ENCODE measurements at regions not wholly inside any gene's neighbourhood (a gene's known extent, or its start where the extent isn't known, plus 50 kb on each side); places are given as distances from the start of the nearest gene placed in this dataset.

DNA sequence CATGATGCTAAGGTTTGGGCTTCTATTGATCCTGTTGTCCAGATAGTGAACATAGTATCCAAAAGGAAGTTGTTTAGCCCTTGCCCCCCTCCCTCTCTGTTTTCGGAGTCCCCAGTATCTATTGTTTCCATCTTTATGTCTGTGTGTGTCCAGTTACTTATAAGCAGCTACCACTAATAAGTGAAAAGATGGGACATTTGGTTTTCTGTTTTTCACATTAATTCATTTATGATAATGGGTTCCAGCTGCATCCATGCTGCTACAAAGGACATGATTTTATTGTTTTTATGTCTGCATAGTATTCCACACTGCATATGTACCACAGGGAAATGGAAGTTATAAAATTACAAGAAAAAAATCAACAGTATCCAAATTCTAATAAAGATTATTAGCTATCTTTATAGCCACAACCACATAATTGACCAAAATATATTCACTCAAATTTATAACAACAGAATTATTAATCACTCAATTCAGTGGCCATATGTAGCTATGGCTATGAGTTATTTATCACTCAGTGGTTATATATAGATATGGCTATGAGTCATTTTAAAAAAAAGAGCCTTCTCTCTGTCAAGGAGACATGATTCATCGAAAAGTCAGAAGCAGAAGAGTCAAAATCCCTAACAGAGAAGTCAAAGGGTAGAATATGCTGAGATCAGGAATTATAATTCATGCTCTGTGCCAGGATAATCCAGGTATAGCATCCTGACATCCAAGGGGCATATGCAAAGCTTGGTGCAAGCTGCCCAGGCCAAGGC, 367.5 kb downstream of the DEPDC1B start:
- no peak overlapping the region for H3K4me3 ChIP-seq
- no peaks in the 10 kb centered on the region for H3K9me3 ChIP-seq
- TF ChIP-seq EP300 (IDR thresholded peaks at IDR 0.05; ENCODE audit: low read depth): no peak
- no peak for TF ChIP-seq POLR2AphosphoS5 (IDR thresholded peaks at IDR 0.05)
- TF ChIP-seq, protein P1, sequence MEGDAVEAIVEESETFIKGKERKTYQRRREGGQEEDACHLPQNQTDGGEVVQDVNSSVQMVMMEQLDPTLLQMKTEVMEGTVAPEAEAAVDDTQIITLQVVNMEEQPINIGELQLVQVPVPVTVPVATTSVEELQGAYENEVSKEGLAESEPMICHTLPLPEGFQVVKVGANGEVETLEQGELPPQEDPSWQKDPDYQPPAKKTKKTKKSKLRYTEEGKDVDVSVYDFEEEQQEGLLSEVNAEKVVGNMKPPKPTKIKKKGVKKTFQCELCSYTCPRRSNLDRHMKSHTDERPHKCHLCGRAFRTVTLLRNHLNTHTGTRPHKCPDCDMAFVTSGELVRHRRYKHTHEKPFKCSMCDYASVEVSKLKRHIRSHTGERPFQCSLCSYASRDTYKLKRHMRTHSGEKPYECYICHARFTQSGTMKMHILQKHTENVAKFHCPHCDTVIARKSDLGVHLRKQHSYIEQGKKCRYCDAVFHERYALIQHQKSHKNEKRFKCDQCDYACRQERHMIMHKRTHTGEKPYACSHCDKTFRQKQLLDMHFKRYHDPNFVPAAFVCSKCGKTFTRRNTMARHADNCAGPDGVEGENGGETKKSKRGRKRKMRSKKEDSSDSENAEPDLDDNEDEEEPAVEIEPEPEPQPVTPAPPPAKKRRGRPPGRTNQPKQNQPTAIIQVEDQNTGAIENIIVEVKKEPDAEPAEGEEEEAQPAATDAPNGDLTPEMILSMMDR (IDR thresholded peaks at IDR 0.05): no peak
- TF ChIP-seq POLR2A (IDR thresholded peaks at IDR 0.05): no peak
- WGBS, 2 donors (ENCODE audit: low coverage in 1 of 2): 73 to 78% methylated on average over 2 of the region's 2 CpGs
- in situ Hi-C loops (cut with MboI; ENCODE audit: low pct_ligation_motif_present in 1 of 4, low pct_unique_long_range_greater_than_20kb in 1 of 4, low sequenced_read_pairs in 3 of 4) (no loop called here), intact Hi-C loops (cut with DNase I; ENCODE audit: low total_unique reads) (no loop called here)
- no peaks in the 10 kb centered on the region for H3K36me3 ChIP-seq
- H3K27me3 ChIP-seq: no peaks in the 10 kb centered on the region
- H3K27ac ChIP-seq: no peak overlapping the region
- no peak for DNase-seq
- peaks cover 0 to 4% (median 0%) of the 10 kb centered on the region in 4 donors for H3K4me1 ChIP-seq

DNA sequence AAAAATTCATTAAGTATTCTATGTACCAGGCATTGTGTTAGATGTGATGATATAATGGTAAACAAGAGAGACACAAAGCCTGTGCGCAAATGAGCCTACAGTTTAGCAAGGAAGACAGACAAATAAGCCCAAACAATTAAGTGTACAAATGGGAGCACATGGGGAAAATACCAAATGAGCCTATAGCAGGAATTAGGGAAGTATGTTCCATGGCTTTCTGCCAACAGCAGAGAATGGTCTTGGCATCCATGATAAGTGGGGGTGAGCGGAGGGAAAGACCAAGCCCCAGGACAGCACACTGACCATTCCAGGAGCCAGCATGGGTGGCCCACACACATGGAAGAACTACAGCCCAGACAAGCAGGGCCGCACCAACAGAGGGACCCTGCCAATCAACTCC, 369.7 kb downstream of the DEPDC1B start:
- no peak for TF ChIP-seq POLR2A (IDR thresholded peaks at IDR 0.05)
- TF ChIP-seq, protein P1 (IDR thresholded peaks at IDR 0.05): no peak
- no peak for TF ChIP-seq POLR2AphosphoS5 (IDR thresholded peaks at IDR 0.05)
- no peak for TF ChIP-seq EP300 (IDR thresholded peaks at IDR 0.05; ENCODE audit: low read depth)
- Histone ChIP-seq H3K9me3 (peaks cover 0 to 3% of the 10 kb centered on the region in 2 donors), H3K4me3 (no peak overlapping the region), H3K36me3 (no peaks in the 10 kb centered on the region), H3K27ac (no peak overlapping the region), H3K27me3 (no peaks in the 10 kb centered on the region), H3K4me1 (peaks cover 0 to 4% (median 0%) of the 10 kb centered on the region in 4 donors)
- intact Hi-C loops (cut with DNase I; ENCODE audit: low total_unique reads): no loop called here
- in situ Hi-C loops (cut with MboI; ENCODE audit: low pct_ligation_motif_present in 1 of 4, low pct_unique_long_range_greater_than_20kb in 1 of 4, low sequenced_read_pairs in 3 of 4): no loop called here
- WGBS, 2 donors (ENCODE audit: low coverage in 1 of 2): 80 to 86% methylated on average over 1 to 3 of the region's 3 CpGs
- no peak for DNase-seq

DNA sequence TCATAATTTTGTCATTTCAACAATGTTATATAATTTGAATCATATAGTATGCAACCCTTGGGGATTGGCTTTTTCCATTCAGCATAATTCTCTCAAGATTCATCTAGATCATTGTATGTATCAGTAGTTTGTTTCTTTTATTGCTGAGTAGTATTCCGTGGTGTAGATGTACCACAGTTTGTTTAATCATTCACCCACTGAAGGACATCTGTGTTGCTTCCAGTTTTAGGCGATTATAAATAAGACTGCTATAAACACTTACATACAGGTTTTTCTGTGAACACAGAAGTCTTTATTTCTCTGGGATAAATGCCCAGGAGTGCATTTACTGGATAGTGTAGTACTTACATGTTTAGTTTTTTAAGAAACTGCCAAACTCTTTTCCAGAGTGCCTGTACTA, 374.1 kb downstream of the DEPDC1B start:
- Histone ChIP-seq H3K4me1 (no peaks in the 10 kb centered on the region), H3K9me3 (peaks cover 0 to 3% of the 10 kb centered on the region in 2 donors), H3K4me3 (no peak overlapping the region), H3K27ac (no peak overlapping the region), H3K36me3 (no peaks in the 10 kb centered on the region), H3K27me3 (no peaks in the 10 kb centered on the region)
- no peak for DNase-seq
- intact Hi-C loops (cut with DNase I; ENCODE audit: low total_unique reads) (no loop called here), in situ Hi-C loops (cut with MboI; ENCODE audit: low pct_ligation_motif_present in 1 of 4, low pct_unique_long_range_greater_than_20kb in 1 of 4, low sequenced_read_pairs in 3 of 4) (no loop called here)
- 52 to 63% methylated on average over 2 of the region's 2 CpGs for WGBS, 2 donors (ENCODE audit: low coverage in 1 of 2)
- TF ChIP-seq EP300 (IDR thresholded peaks at IDR 0.05; ENCODE audit: low read depth): no peak
- peak in 2 of 3 donors; percentile 25 to 31 for TF ChIP-seq POLR2AphosphoS5 (IDR thresholded peaks at IDR 0.05)

DNA sequence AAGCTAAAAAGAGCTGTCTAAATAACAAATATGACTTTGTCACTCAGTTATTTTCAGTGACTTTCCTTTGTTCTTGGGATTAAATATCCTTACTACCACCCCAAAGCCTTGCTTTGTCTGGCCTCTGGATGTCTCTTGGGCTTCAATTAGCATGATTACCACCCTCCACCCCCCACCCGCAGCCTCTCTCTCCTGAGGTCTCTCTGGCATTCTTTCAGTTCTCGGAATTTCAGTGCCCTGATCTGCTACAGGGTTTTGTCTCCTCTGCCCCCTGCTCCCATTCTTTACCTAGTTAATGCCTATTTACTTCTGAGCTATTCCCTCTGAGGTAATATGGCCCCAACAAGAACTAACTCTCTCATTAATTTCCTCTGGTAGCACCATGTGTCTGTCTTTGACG, 376.4 kb downstream of the DEPDC1B start:
- TF ChIP-seq, protein P1 (IDR thresholded peaks at IDR 0.05): no peak
- TF ChIP-seq EP300 (IDR thresholded peaks at IDR 0.05; ENCODE audit: low read depth) (no peak), POLR2A (IDR thresholded peaks at IDR 0.05) (no peak), POLR2AphosphoS5 (IDR thresholded peaks at IDR 0.05) (no peak)
- H3K4me1 ChIP-seq: no peaks in the 10 kb centered on the region
- 83 to 93% methylated on average over 2 to 3 of the region's 3 CpGs for WGBS, 2 donors (ENCODE audit: low coverage in 1 of 2)
- H3K4me3 ChIP-seq: no peak overlapping the region
- peaks cover 0 to 3% of the 10 kb centered on the region in 2 donors for H3K9me3 ChIP-seq
- DNase-seq: no peak
- H3K36me3 ChIP-seq: no peaks in the 10 kb centered on the region
- intact Hi-C loops (cut with DNase I; ENCODE audit: low total_unique reads): no loop called here
- H3K27me3 ChIP-seq: no peaks in the 10 kb centered on the region
- in situ Hi-C loops (cut with MboI; ENCODE audit: low pct_ligation_motif_present in 1 of 4, low pct_unique_long_range_greater_than_20kb in 1 of 4, low sequenced_read_pairs in 3 of 4): no loop called here
- H3K27ac ChIP-seq: no peak overlapping the region

Measured in transverse colon (tissue), 4 donors.